GM12878 (cell line): ENCODE measurements at regions not wholly inside any gene's neighbourhood (a gene's known extent, or its start where the extent isn't known, plus 50 kb on each side); places are given as distances from the start of the nearest gene placed in this dataset.

Source experiments
- ATAC-seq: fragments of 200-7000 bp; cut with Tn5 transposase; 3 replicates; pipeline ENCODE4 v1.9.1; 2020; ENCODE audit warnings: mild to moderate bottlenecking, moderate library complexity
- BruUV-seq: library from RNA; stranded (reverse); fragments of 400-500 nt; replicated peaks from 2 replicates; lab custom pipeline; 2021; lab: Mats Ljungman, UMichigan
- CTCF ChIA-PET: fragments of 300-600 bp; sonication (Branson Sonifier 250); formaldehyde crosslinking; extraction: SDS; loops from one replicate; lab custom pipeline; 2021; ENCODE audit warnings: inconsistent platforms; lab: Yijun Ruan, JAX
- POLR2A ChIA-PET: fragments of 350-600 bp; formaldehyde crosslinking; extraction: SDS; loops from one replicate; lab custom pipeline; 2021; ENCODE audit warnings: inconsistent platforms; lab: Charles Lee
- RAD21 ChIA-PET: fragments of 300-600 bp; sonication (Branson Sonifier 250); formaldehyde crosslinking; loops from one replicate; lab custom pipeline; 2023; ENCODE audit warnings: antibody characterized with exemption; ENCODE audit not compliant: unreplicated experiment; lab: Charles Lee
- SMC1A ChIA-PET: fragments of 300-600 bp; sonication (Branson Sonifier 250); formaldehyde crosslinking; loops from one replicate; lab custom pipeline; 2023; ENCODE audit not compliant: unreplicated experiment, uncharacterized antibody; lab: Charles Lee
- DNase-seq: peaks from one replicate; pipeline ENCODE4 v3.0.0-alpha.2; 2011; ENCODE audit warnings: low read depth, low spot score
- FAIRE-seq: peaks from 3 replicates; lab custom pipeline; 2011; peaks lifted over from hg19 to GRCh38; lab: Jason Lieb, UNC
- H2AFZ ChIP-seq: 2 replicates; pipeline ENCODE4 v1.6.0; 2011; ENCODE audit warnings: low read depth, low read length, control low read depth; ENCODE audit not compliant: control insufficient read depth
- H3K27ac ChIP-seq: 2 replicates; pipeline ENCODE4 v1.5.1; 2011; ENCODE audit warnings: control low read depth; ENCODE audit not compliant: control insufficient read depth, insufficient read depth
- H3K27me3 ChIP-seq, 2 experiments: replicated peaks in 1 of 2; 2 replicates each; pipeline versions ENCODE4 v1.6.0 to v1.6.1; 2011; ENCODE audit warnings: low read length in 1 of 2; ENCODE audit not compliant: control insufficient read depth in 2 of 2, insufficient read depth in 2 of 2
- H3K36me3 ChIP-seq, 2 experiments: 2 replicates each; pipeline ENCODE4 v1.5.1; 2011; ENCODE audit warnings: low read length in 1 of 2; ENCODE audit not compliant: control insufficient read depth in 2 of 2, insufficient read depth in 2 of 2
- H3K4me1 ChIP-seq: 2 replicates; pipeline ENCODE4 v1.6.1; 2011; ENCODE audit warnings: mild to moderate bottlenecking, low read length, moderate library complexity, mixed read lengths; ENCODE audit not compliant: control insufficient read depth, insufficient read depth
- H3K4me2 ChIP-seq: 2 replicates; pipeline ENCODE4 v1.6.0; 2011; ENCODE audit warnings: control low read depth; ENCODE audit not compliant: control insufficient read depth, insufficient read depth
- H3K4me3 ChIP-seq: fragments of 200-600 bp; sonication (generic); 2 replicates; pipeline ENCODE4 v1.5.1; 2016
- H3K79me2 ChIP-seq: 2 replicates; pipeline ENCODE4 v1.6.0; 2011; ENCODE audit warnings: low read length; ENCODE audit not compliant: control insufficient read depth, insufficient read depth
- H3K9ac ChIP-seq: 2 replicates; pipeline ENCODE4 v1.8.0; 2011; ENCODE audit warnings: low read length, control low read depth, mixed read lengths; ENCODE audit not compliant: control insufficient read depth, insufficient read depth
- H3K9me3 ChIP-seq: replicated peaks from 3 replicates; pipeline ENCODE4 v1.5.1; 2011; ENCODE audit warnings: mild to moderate bottlenecking, low read length; ENCODE audit not compliant: control insufficient read depth, insufficient read depth
- H4K20me1 ChIP-seq: 2 replicates; pipeline ENCODE4 v1.6.0; 2011; ENCODE audit not compliant: control insufficient read depth, insufficient read depth
- ATF7 ChIP-seq: fragments of 450-650 bp; IDR thresholded peaks from 2 replicates; pipeline ENCODE4 v1.6.1; 2016; ENCODE audit warnings: low read depth, mild to moderate bottlenecking
- KLF5 ChIP-seq: fragments of 450-650 bp; IDR thresholded peaks from 2 replicates; pipeline ENCODE4 v1.6.1; 2014; ENCODE audit warnings: mild to moderate bottlenecking; ENCODE audit not compliant: partially characterized antibody
- NFIC ChIP-seq: IDR thresholded peaks from 2 replicates; pipeline ENCODE4 v1.6.1; 2012; ENCODE audit warnings: low read depth, mild to moderate bottlenecking, inconsistent platforms, low read length, moderate library complexity
- NFYB ChIP-seq: IDR thresholded peaks from 2 replicates; pipeline ENCODE4 v1.6.1; 2011; ENCODE audit warnings: low read depth, mild to moderate bottlenecking, low read length, improper control_type of control experiment, moderate library complexity; ENCODE audit not compliant: insufficient read depth
- NRF1 ChIP-seq: conservative IDR thresholded peaks from 2 replicates; pipeline ENCODE4 v1.6.1; 2011; ENCODE audit warnings: mild to moderate bottlenecking, low read depth, low read length, improper control_type of control experiment
- SIN3A ChIP-seq: IDR thresholded peaks from 2 replicates; pipeline ENCODE4 v1.6.1; 2012; ENCODE audit warnings: low read depth, low read length, improper control_type of control experiment
- SRF ChIP-seq, 2 experiments: IDR thresholded peaks; 2 replicates each; pipeline ENCODE4 v1.6.1; 2011; ENCODE audit warnings: low read depth in 2 of 2, low read length in 2 of 2, mild to moderate bottlenecking in 1 of 2, moderate library complexity in 1 of 2
- WGBS: methylation state at CpG from one replicate; pipeline ENCODE4 v1.1.6; 2016; ENCODE audit warnings: low lambda C conversion rate; ENCODE audit not compliant: insufficient replicate concordance, insufficient coverage; ENCODE audit errors: missing lambda C conversion rate; 5-methylcytosine and 5-hydroxymethylcytosine counted together
- in situ Hi-C: fragments of 300-500 bp; cut with MboI; formaldehyde crosslinking; loops from 9 replicates; pipeline ENCODE4 v1.14.3; 2018; ENCODE audit warnings: mixed read lengths
- intact Hi-C: fragments of 100-400 bp; cut with micrococcal nuclease; formaldehyde crosslinking; loops from one replicate; pipeline ENCODE4 v1.14.2; 2022; ENCODE audit not compliant: unreplicated experiment
- TF ChIP-seq, protein P1 (sequence below): fragments of 450-650 bp; IDR thresholded peaks from 2 replicates; pipeline ENCODE4 v1.6.1; 2017; ENCODE audit warnings: mild to moderate bottlenecking, low read depth, inconsistent platforms; ENCODE audit not compliant: poor library complexity, severe bottlenecking
- TF ChIP-seq, protein P2 (sequence below): IDR thresholded peaks from 2 replicates; pipeline ENCODE4 v1.6.1; 2011; ENCODE audit warnings: borderline replicate concordance, low read depth, mild to moderate bottlenecking, moderate library complexity, mixed read lengths, low read length; ENCODE audit not compliant: insufficient read depth; ENCODE audit errors: extremely low read length
- TF ChIP-seq, protein P3 (sequence below): fragments of 150-350 bp; IDR thresholded peaks from 2 replicates; pipeline ENCODE4 v1.6.1; 2014; ENCODE audit warnings: mild to moderate bottlenecking, low read depth, low read length

DNA sequence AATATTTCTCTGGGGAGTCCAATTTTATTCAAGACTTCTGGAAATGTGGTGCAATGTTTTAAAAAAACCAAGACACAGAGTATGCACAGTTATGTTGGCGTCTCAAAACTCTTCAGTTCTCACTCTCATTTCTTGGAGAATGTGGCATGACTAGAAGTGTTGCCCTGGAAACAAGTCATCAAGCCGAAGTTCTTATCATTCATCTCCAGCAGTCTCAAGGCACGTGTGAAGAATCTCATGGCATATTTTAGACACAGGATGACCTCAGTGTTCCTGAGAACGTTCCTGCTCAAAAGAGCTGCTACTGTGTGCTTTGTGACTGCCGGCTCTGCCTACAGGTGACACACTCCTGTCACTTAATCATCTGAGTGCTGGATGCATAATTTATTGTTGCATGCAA, 147.4 kb upstream of the IRX4 start:
- Histone ChIP-seq H4K20me1 (no peaks in the 10 kb centered on the region), H3K9me3 (no peaks in the 10 kb centered on the region), H3K4me3 (no peak overlapping the region), H3K4me2 (no peak overlapping the region), H2AFZ (no peak overlapping the region), H3K79me2 (no peaks in the 10 kb centered on the region), H3K27ac (no peak overlapping the region), H3K27me3 (peaks cover 0 to 1% of the 10 kb centered on the region in 2 experiments; a peak in 1 of 4 replicates), H3K36me3 (no peaks in the 10 kb centered on the region), H3K9ac (no peak overlapping the region), H3K4me1 (no peaks in the 10 kb centered on the region)
- ChIA-PET RAD21 (no interaction called here), POLR2A (no interaction called here), SMC1A (no interaction called here), CTCF (no interaction called here)
- 33% methylated on average over 5 of the region's 5 CpGs for WGBS
- no peak for DNase-seq
- FAIRE-seq = no peak
- intact Hi-C loops = no loop called here
- no TSS peak for BruUV-seq
- in situ Hi-C loops = no loop called here
- TF ChIP-seq, protein P1, sequence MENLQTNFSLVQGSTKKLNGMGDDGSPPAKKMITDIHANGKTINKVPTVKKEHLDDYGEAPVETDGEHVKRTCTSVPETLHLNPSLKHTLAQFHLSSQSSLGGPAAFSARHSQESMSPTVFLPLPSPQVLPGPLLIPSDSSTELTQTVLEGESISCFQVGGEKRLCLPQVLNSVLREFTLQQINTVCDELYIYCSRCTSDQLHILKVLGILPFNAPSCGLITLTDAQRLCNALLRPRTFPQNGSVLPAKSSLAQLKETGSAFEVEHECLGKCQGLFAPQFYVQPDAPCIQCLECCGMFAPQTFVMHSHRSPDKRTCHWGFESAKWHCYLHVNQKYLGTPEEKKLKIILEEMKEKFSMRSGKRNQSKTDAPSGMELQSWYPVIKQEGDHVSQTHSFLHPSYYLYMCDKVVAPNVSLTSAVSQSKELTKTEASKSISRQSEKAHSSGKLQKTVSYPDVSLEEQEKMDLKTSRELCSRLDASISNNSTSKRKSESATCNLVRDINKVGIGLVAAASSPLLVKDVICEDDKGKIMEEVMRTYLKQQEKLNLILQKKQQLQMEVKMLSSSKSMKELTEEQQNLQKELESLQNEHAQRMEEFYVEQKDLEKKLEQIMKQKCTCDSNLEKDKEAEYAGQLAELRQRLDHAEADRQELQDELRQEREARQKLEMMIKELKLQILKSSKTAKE = no peak
- TF ChIP-seq ATF7 = no peak
- TF ChIP-seq SRF (IDR thresholded peaks at IDR 0.05; ENCODE audit: low read depth in 2 of 2, low read length in 2 of 2) = no peak
- no peak for TF ChIP-seq KLF5
- TF ChIP-seq, protein P2, sequence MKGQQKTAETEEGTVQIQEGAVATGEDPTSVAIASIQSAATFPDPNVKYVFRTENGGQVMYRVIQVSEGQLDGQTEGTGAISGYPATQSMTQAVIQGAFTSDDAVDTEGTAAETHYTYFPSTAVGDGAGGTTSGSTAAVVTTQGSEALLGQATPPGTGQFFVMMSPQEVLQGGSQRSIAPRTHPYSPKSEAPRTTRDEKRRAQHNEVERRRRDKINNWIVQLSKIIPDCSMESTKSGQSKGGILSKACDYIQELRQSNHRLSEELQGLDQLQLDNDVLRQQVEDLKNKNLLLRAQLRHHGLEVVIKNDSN = no peak
- TF ChIP-seq NFIC = no peak
- TF ChIP-seq NFYB = no peak
- TF ChIP-seq SIN3A = no peak
- TF ChIP-seq, protein P3, sequence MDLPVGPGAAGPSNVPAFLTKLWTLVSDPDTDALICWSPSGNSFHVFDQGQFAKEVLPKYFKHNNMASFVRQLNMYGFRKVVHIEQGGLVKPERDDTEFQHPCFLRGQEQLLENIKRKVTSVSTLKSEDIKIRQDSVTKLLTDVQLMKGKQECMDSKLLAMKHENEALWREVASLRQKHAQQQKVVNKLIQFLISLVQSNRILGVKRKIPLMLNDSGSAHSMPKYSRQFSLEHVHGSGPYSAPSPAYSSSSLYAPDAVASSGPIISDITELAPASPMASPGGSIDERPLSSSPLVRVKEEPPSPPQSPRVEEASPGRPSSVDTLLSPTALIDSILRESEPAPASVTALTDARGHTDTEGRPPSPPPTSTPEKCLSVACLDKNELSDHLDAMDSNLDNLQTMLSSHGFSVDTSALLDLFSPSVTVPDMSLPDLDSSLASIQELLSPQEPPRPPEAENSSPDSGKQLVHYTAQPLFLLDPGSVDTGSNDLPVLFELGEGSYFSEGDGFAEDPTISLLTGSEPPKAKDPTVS = no peak
- TF ChIP-seq NRF1 = no peak
- no peak for ATAC-seq
